BLaER1 treated with 17β-estradiol and CSF1 and Interleukin-3, amounts not matched to agents 10 nM and 100 nM (cell line): ENCODE measurements at regions not wholly inside any gene's neighbourhood (a gene's known extent, or its start where the extent isn't known, plus 50 kb on each side); places are given as distances from the start of the nearest gene placed in this dataset.

ENCODE experiments used
- H3K27ac ChIP-seq, 11 experiments: shearing (Covaris generic); formaldehyde crosslinking; 2 replicates each; pipeline ENCODE4 v1.8.1; 2022
- H3K27me3 ChIP-seq, 11 experiments: shearing (Covaris generic); formaldehyde crosslinking; 2 replicates each; pipeline ENCODE4 v1.8.1; 2022
- H3K36me3 ChIP-seq, 11 experiments: shearing (Covaris generic); formaldehyde crosslinking; 2 replicates each; pipeline ENCODE4 v1.8.1; 2022
- H3K4me1 ChIP-seq, 10 experiments: shearing (Covaris generic); formaldehyde crosslinking; 2 replicates each; pipeline ENCODE4 v1.8.1; 2022
- H3K4me2 ChIP-seq, 11 experiments: shearing (Covaris generic); formaldehyde crosslinking; 2 replicates each; pipeline ENCODE4 v1.8.1; 2022
- H3K4me3 ChIP-seq, 10 experiments: shearing (Covaris generic); formaldehyde crosslinking; 2 replicates each; pipeline ENCODE4 v1.8.1; 2022
- H3K9ac ChIP-seq, 11 experiments: shearing (Covaris generic); formaldehyde crosslinking; 2 replicates each; pipeline ENCODE4 v1.8.1; 2022
- H3K9me3 ChIP-seq, 11 experiments: shearing (Covaris generic); formaldehyde crosslinking; replicated peaks in 1 of 11; 2 replicates each; pipeline ENCODE4 v1.8.1; 2022
- H4K20me1 ChIP-seq, 11 experiments: shearing (Covaris generic); formaldehyde crosslinking; 2 replicates each; pipeline ENCODE4 v1.8.1; 2022
- Cebpa-rat ChIP-seq, 11 experiments: shearing (Covaris generic); IDR thresholded peaks; 2 replicates each; pipeline ENCODE4 v1.8.1; 2022

GRCh38 chr6:48919555-48919954 is 543.5 kb downstream of the MMUT start:
- H3K27me3 ChIP-seq: no peaks in the 10 kb centered on the region
- no peak for TF ChIP-seq Cebpa-rat (IDR thresholded peaks at IDR 0.05)
- H3K36me3 ChIP-seq: no peaks in the 10 kb centered on the region
- no peak overlapping the region for H3K9ac ChIP-seq
- no peaks in the 10 kb centered on the region for H3K9me3 ChIP-seq
- H3K4me3 ChIP-seq: no peak overlapping the region
- no peaks in the 10 kb centered on the region for H4K20me1 ChIP-seq
- H3K4me2 ChIP-seq: no peak overlapping the region
- H3K4me1 ChIP-seq: no peaks in the 10 kb centered on the region
- no peak overlapping the region for H3K27ac ChIP-seq

- H3K9ac ChIP-seq: no peak overlapping the region
- H4K20me1 ChIP-seq: no peaks in the 10 kb centered on the region
- H3K4me3 ChIP-seq: no peak overlapping the region
- no peak overlapping the region for H3K4me2 ChIP-seq
- no peaks in the 10 kb centered on the region for H3K4me1 ChIP-seq
- H3K36me3 ChIP-seq: no peaks in the 10 kb centered on the region
- no peaks in the 10 kb centered on the region for H3K27me3 ChIP-seq
- no peaks in the 10 kb centered on the region for H3K9me3 ChIP-seq
- TF ChIP-seq Cebpa-rat (IDR thresholded peaks at IDR 0.05): no peak
- no peak overlapping the region for H3K27ac ChIP-seq
These were observed 545.8 kb downstream of the MMUT start for GRCh38 chr6:48917233-48917632.

- TF ChIP-seq Cebpa-rat (IDR thresholded peaks at IDR 0.05): no peak
- H3K36me3 ChIP-seq: no peaks in the 10 kb centered on the region
- no peak overlapping the region for H3K9ac ChIP-seq
- H3K4me1 ChIP-seq: no peaks in the 10 kb centered on the region
- no peak overlapping the region for H3K4me2 ChIP-seq
- H3K4me3 ChIP-seq: no peak overlapping the region
- H3K27me3 ChIP-seq: no peaks in the 10 kb centered on the region
- no peaks in the 10 kb centered on the region for H4K20me1 ChIP-seq
- no peak overlapping the region for H3K27ac ChIP-seq
- no peaks in the 10 kb centered on the region for H3K9me3 ChIP-seq
These were observed 546.4 kb downstream of the MMUT start for GRCh38 chr6:48916607-48917006.

GRCh38 chr6:48915591-48915990 is 547.5 kb downstream of the MMUT start:
- Histone ChIP-seq H3K4me3 (no peak overlapping the region), H3K27ac (no peak overlapping the region), H3K4me1 (no peaks in the 10 kb centered on the region), H4K20me1 (no peaks in the 10 kb centered on the region), H3K9me3 (no peaks in the 10 kb centered on the region), H3K27me3 (no peaks in the 10 kb centered on the region), H3K36me3 (no peaks in the 10 kb centered on the region), H3K9ac (no peak overlapping the region), H3K4me2 (no peak overlapping the region)
- no peak for TF ChIP-seq Cebpa-rat (IDR thresholded peaks at IDR 0.05)

DNA sequence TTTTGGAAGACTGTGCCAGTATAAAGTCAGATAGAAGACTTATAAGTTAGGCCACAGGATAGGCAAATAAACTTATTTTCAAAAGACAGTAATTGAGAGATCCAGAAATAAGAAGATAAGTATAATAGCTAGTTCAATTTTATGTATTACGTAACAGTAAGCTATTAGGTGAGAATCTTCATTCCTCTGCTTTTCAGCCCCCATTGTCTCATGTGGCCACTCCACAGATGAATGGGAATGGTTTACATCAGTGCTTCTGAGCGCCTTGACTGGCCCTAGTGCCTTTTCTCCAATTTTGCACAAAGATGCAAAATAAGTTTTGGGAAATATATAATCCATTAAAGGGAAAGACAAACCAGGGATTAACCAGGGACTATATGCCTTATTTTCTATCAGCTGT is 550.5 kb downstream of the MMUT start:
- H3K27ac ChIP-seq: no peak overlapping the region
- H4K20me1 ChIP-seq: no peaks in the 10 kb centered on the region
- TF ChIP-seq Cebpa-rat (IDR thresholded peaks at IDR 0.05): peak in 4 of 11 experiments; percentile 25 to 65 (median 55); a peak in 5 of 22 replicates
- no peak overlapping the region for H3K4me3 ChIP-seq
- no peaks in the 10 kb centered on the region for H3K4me1 ChIP-seq
- no peak overlapping the region for H3K9ac ChIP-seq
- H3K36me3 ChIP-seq: no peaks in the 10 kb centered on the region
- no peak overlapping the region for H3K4me2 ChIP-seq
- H3K27me3 ChIP-seq: no peaks in the 10 kb centered on the region
- H3K9me3 ChIP-seq: no peaks in the 10 kb centered on the region

DNA sequence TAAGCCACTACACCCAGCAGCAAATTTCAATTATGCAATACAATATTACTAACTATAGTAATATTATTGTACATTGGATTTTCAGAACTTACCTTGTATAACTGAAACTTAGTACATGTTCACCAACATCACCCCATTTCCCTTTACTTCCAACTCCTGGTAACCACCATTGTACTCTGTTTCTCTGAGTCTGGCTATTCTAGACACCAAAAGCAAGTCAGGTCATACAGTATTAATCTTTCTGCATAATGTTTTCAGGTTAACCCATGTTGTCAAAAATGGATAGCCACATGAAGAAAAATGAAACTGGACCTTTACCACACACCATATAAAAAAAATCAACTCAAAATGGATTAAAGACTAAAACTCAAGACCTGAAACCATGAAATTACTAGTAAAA is 558.2 kb downstream of the MMUT start:
- H3K27me3 ChIP-seq: no peaks in the 10 kb centered on the region
- H3K4me1 ChIP-seq: no peaks in the 10 kb centered on the region
- no peaks in the 10 kb centered on the region for H4K20me1 ChIP-seq
- H3K4me2 ChIP-seq: no peak overlapping the region
- H3K27ac ChIP-seq: no peak overlapping the region
- H3K9ac ChIP-seq: no peak overlapping the region
- TF ChIP-seq Cebpa-rat (IDR thresholded peaks at IDR 0.05): no peak
- H3K4me3 ChIP-seq: no peak overlapping the region
- H3K9me3 ChIP-seq: no peaks in the 10 kb centered on the region
- no peaks in the 10 kb centered on the region for H3K36me3 ChIP-seq

- Histone ChIP-seq H3K4me1 (peaks cover 0 to 19% (median 0%) of the 10 kb centered on the region in 10 experiments; a peak in 8 of 20 replicates), H3K4me2 (no peak overlapping the region), H3K27me3 (no peaks in the 10 kb centered on the region), H3K9me3 (no peaks in the 10 kb centered on the region), H4K20me1 (no peaks in the 10 kb centered on the region), H3K4me3 (no peak overlapping the region), H3K36me3 (no peaks in the 10 kb centered on the region), H3K27ac (no peak overlapping the region), H3K9ac (no peak overlapping the region)
- TF ChIP-seq Cebpa-rat (IDR thresholded peaks at IDR 0.05): no peak
These were observed 568.6 kb downstream of the MMUT start for GRCh38 chr6:48894469-48894868.

GRCh38 chr6:48893048-48893447 is 570.0 kb downstream of the MMUT start:
- no peaks in the 10 kb centered on the region for H4K20me1 ChIP-seq
- no peaks in the 10 kb centered on the region for H3K36me3 ChIP-seq
- no peak overlapping the region for H3K4me2 ChIP-seq
- H3K4me1 ChIP-seq: peaks cover 0 to 19% (median 0%) of the 10 kb centered on the region in 10 experiments; a peak in 9 of 20 replicates
- H3K4me3 ChIP-seq: no peak overlapping the region
- H3K9ac ChIP-seq: no peak overlapping the region
- TF ChIP-seq Cebpa-rat (IDR thresholded peaks at IDR 0.05): no peak
- H3K27me3 ChIP-seq: no peaks in the 10 kb centered on the region
- H3K27ac ChIP-seq: no peak overlapping the region
- H3K9me3 ChIP-seq: peaks cover 0 to 5% (median 0%) of the 10 kb centered on the region in 11 experiments; a peak in 3 of 22 replicates

- Histone ChIP-seq H3K27ac (no peak overlapping the region), H3K27me3 (no peaks in the 10 kb centered on the region), H3K4me3 (no peak overlapping the region), H3K4me2 (no peak overlapping the region), H4K20me1 (no peaks in the 10 kb centered on the region), H3K9ac (no peak overlapping the region), H3K4me1 (peaks cover 0 to 6% (median 0%) of the 10 kb centered on the region in 10 experiments; a peak in 2 of 20 replicates), H3K36me3 (no peaks in the 10 kb centered on the region), H3K9me3 (peaks cover 0 to 5% (median 0%) of the 10 kb centered on the region in 11 experiments; a peak in 3 of 22 replicates)
- TF ChIP-seq Cebpa-rat (IDR thresholded peaks at IDR 0.05): no peak
These were observed 571.7 kb downstream of the MMUT start for GRCh38 chr6:48891308-48891707.

- Histone ChIP-seq H3K27ac (no peak overlapping the region), H3K4me1 (peaks cover 0 to 7% (median 1%) of the 10 kb centered on the region in 10 experiments; a peak in 5 of 20 replicates), H3K4me3 (no peak overlapping the region), H4K20me1 (no peaks in the 10 kb centered on the region), H3K4me2 (no peak overlapping the region), H3K9me3 (peaks cover 0 to 5% (median 0%) of the 10 kb centered on the region in 11 experiments; a peak in 3 of 22 replicates), H3K36me3 (no peaks in the 10 kb centered on the region), H3K9ac (no peak overlapping the region), H3K27me3 (no peaks in the 10 kb centered on the region)
- no peak for TF ChIP-seq Cebpa-rat (IDR thresholded peaks at IDR 0.05)
These were observed 573.6 kb downstream of the MMUT start for GRCh38 chr6:48889429-48889828.
